ENCODE measurements at regions not wholly inside any gene's neighbourhood (a gene's known extent, or its start where the extent isn't known, plus 50 kb on each side); places are given as distances from the start of the nearest gene placed in this dataset.
A peak's percentile ranks its signal among the peaks of the same experiment; 100 is the strongest.

GRCh38 chr4:107388736-107389274, 331.2 kb downstream of the PAPSS1 start:
- H4K20me1 ChIP-seq (ENCODE audit: insufficient read depth), result no peaks in the 10 kb centered on the region
- H3K4me1 ChIP-seq (ENCODE audit: control insufficient read depth in 1 of 2, insufficient read depth in 2 of 2, low read length in 2 of 2), result no peaks in the 10 kb centered on the region
- H3K4me2 ChIP-seq (ENCODE audit: low read length), result no peak overlapping the region
- ChIA-PET POLR2A (no interaction called here), CTCF (no interaction called here), RAD21 (ENCODE audit: low non-redundant PET in 1 of 2, low total read pairs in 2 of 2, uncharacterized antibody in 2 of 2, unreplicated experiment in 2 of 2) (no interaction called here)
- no peak overlapping the region for H2AFZ ChIP-seq (ENCODE audit: low read depth, low read length, poor library complexity, severe bottlenecking)
- ATAC-seq (no peak), DNase-seq (ENCODE audit: low read depth, low spot score) (no peak)
- no peak overlapping the region for H3K9ac ChIP-seq (ENCODE audit: low read length)
- H3K27ac ChIP-seq (ENCODE audit: low read depth, low read length), result no peak overlapping the region
- no TSS peak for BruUV-seq (replicated peaks)
- no peaks in the 10 kb centered on the region for H3K27me3 ChIP-seq (ENCODE audit: insufficient read depth, low read length)
- H3K4me3 ChIP-seq (replicated peaks in 1 of 2; ENCODE audit: low read depth in 1 of 2, low read length in 2 of 2), result no peak overlapping the region
- no peaks in the 10 kb centered on the region for H3K9me3 ChIP-seq (ENCODE audit: control insufficient read depth in 1 of 2, insufficient read depth in 1 of 2, low read depth in 1 of 2, low read length in 2 of 2)
- H3K9me2 ChIP-seq (ENCODE audit: insufficient read depth), result no peaks in the 10 kb centered on the region
- intact Hi-C loops (cut with micrococcal nuclease), result no loop called here
- no peaks in the 10 kb centered on the region for H3K36me3 ChIP-seq (ENCODE audit: control insufficient read depth in 1 of 2, insufficient read depth in 2 of 2, low read length in 2 of 2)
- H3K79me2 ChIP-seq (ENCODE audit: insufficient read depth, low read length), result no peaks in the 10 kb centered on the region
- TF ChIP-seq SP1 (IDR thresholded peaks at IDR 0.05; ENCODE audit: low read depth), result no peak
- no peak for TF ChIP-seq MAX (IDR thresholded peaks at IDR 0.05)

- intact Hi-C loops (cut with micrococcal nuclease), result no loop called here
Observed at GRCh38 chr4:107380836-107381438, 339.1 kb downstream of the PAPSS1 start.

More at GRCh38 chr4:107380836-107381438, 339.1 kb downstream of the PAPSS1 start:
- Histone ChIP-seq H3K9me3 (ENCODE audit: control insufficient read depth in 1 of 2, insufficient read depth in 1 of 2, low read depth in 1 of 2, low read length in 2 of 2) (no peaks in the 10 kb centered on the region), H3K36me3 (ENCODE audit: control insufficient read depth in 1 of 2, insufficient read depth in 2 of 2, low read length in 2 of 2) (no peaks in the 10 kb centered on the region), H3K27me3 (ENCODE audit: insufficient read depth, low read length) (no peaks in the 10 kb centered on the region), H3K4me1 (ENCODE audit: control insufficient read depth in 1 of 2, insufficient read depth in 2 of 2, low read length in 2 of 2) (no peaks in the 10 kb centered on the region), H3K27ac (ENCODE audit: low read depth, low read length) (no peak overlapping the region), H3K4me3 (replicated peaks in 1 of 2; ENCODE audit: low read depth in 1 of 2, low read length in 2 of 2) (no peak overlapping the region), H4K20me1 (ENCODE audit: insufficient read depth) (no peaks in the 10 kb centered on the region), H2AFZ (ENCODE audit: low read depth, low read length, poor library complexity, severe bottlenecking) (no peak overlapping the region), H3K4me2 (ENCODE audit: low read length) (no peak overlapping the region), H3K9me2 (ENCODE audit: insufficient read depth) (no peaks in the 10 kb centered on the region), H3K79me2 (ENCODE audit: insufficient read depth, low read length) (no peaks in the 10 kb centered on the region), H3K9ac (ENCODE audit: low read length) (no peak overlapping the region)
- CTCF ChIA-PET, result no interaction called here
- ATAC-seq (peak; percentile 42; the same call in 1 of the 2 replicates), DNase-seq (ENCODE audit: low read depth, low spot score) (no peak)
- RAD21 ChIA-PET (ENCODE audit: low non-redundant PET in 1 of 2, low total read pairs in 2 of 2, uncharacterized antibody in 2 of 2, unreplicated experiment in 2 of 2), result no interaction called here
- TF ChIP-seq REST (IDR thresholded peaks at IDR 0.05; ENCODE audit: low read depth), result no peak
- 0 out of 6 replicates have a peak, but pooled peaks of 1 of the 3 experiments have one; percentile 5 for TF ChIP-seq CTCF (IDR thresholded peaks at IDR 0.05 in 2 of 3, conservative IDR thresholded peaks at IDR 0.05 in 1 of 3; ENCODE audit: borderline replicate concordance in 1 of 3, insufficient read depth in 1 of 3, low read depth in 2 of 3, low read length in 2 of 3)
- TF ChIP-seq CBX3 (IDR thresholded peaks at IDR 0.05; ENCODE audit: low read depth), result no peak
- no peak for TF ChIP-seq ELF1 (IDR thresholded peaks at IDR 0.05; ENCODE audit: borderline replicate concordance, low read depth)
- no peak for TF ChIP-seq RAD21 (IDR thresholded peaks at IDR 0.05; ENCODE audit: low read depth)
- TF ChIP-seq FOSL1 (IDR thresholded peaks at IDR 0.05; ENCODE audit: low read depth), result no peak
- no peak for TF ChIP-seq ATF3 (IDR thresholded peaks at IDR 0.05)
- TF ChIP-seq ZNF274 (IDR thresholded peaks at IDR 0.05; ENCODE audit: low read depth, low read length), result no peak
- no peak for TF ChIP-seq EZH2phosphoT487 (IDR thresholded peaks at IDR 0.05; ENCODE audit: borderline replicate concordance)
- BruUV-seq (replicated peaks), result no TSS peak
- POLR2A ChIA-PET, result no interaction called here
